ENCODE measurements at regions not wholly inside any gene's neighbourhood (a gene's known extent, or its start where the extent isn't known, plus 50 kb on each side); places are given as distances from the start of the nearest gene placed in this dataset.

- Mint-ChIP-seq H3K36me3 (no peaks in the 10 kb centered on the region), H3K27ac (no peak overlapping the region), H3K9me3 (peaks cover 2% of the 10 kb centered on the region), H3K27me3 (no peaks in the 10 kb centered on the region), H3K4me3 (no peak overlapping the region), H3K4me1 (no peaks in the 10 kb centered on the region)
- DNase-seq (ENCODE audit: low spot score in 2 of 2) (no peak), ATAC-seq (ENCODE audit: low read depth) (no peak)
These were observed 506.9 kb upstream of the NECTIN3 start for GRCh38 chr3:110564674-110565073.

GRCh38 chr3:110567029-110567428 is 504.6 kb upstream of the NECTIN3 start:
- no peaks in the 10 kb centered on the region for H3K27me3 Mint-ChIP-seq
- ATAC-seq (ENCODE audit: low read depth) = no peak
- H3K4me3 Mint-ChIP-seq = no peak overlapping the region

GRCh38 chr3:110568246-110568645 is 503.4 kb upstream of the NECTIN3 start:
- Mint-ChIP-seq H3K27ac (no peak overlapping the region), H3K36me3 (no peaks in the 10 kb centered on the region), H3K27me3 (no peaks in the 10 kb centered on the region), H3K4me1 (no peaks in the 10 kb centered on the region), H3K4me3 (no peak overlapping the region), H3K9me3 (no peaks in the 10 kb centered on the region)
- DNase-seq (ENCODE audit: low spot score in 2 of 2) (no peak), ATAC-seq (ENCODE audit: low read depth) (no peak)

More at GRCh38 chr3:110567029-110567428, 504.6 kb upstream of the NECTIN3 start:
- no peak overlapping the region for H3K27ac Mint-ChIP-seq
- no peaks in the 10 kb centered on the region for H3K36me3 Mint-ChIP-seq
- H3K4me1 Mint-ChIP-seq = no peaks in the 10 kb centered on the region
- DNase-seq (ENCODE audit: low spot score in 2 of 2) = no peak
- H3K9me3 Mint-ChIP-seq = no peaks in the 10 kb centered on the region

GRCh38 chr3:110569073-110569472 is 502.5 kb upstream of the NECTIN3 start:
- Mint-ChIP-seq H3K27me3 (no peaks in the 10 kb centered on the region), H3K36me3 (no peaks in the 10 kb centered on the region), H3K27ac (no peak overlapping the region), H3K9me3 (no peaks in the 10 kb centered on the region), H3K4me3 (no peak overlapping the region), H3K4me1 (no peaks in the 10 kb centered on the region)
- DNase-seq (ENCODE audit: low spot score in 2 of 2) (no peak), ATAC-seq (ENCODE audit: low read depth) (no peak)

- Mint-ChIP-seq H3K4me1 (no peaks in the 10 kb centered on the region), H3K4me3 (no peak overlapping the region), H3K36me3 (no peaks in the 10 kb centered on the region), H3K27me3 (no peaks in the 10 kb centered on the region), H3K27ac (no peak overlapping the region), H3K9me3 (peaks cover 6% of the 10 kb centered on the region)
- ATAC-seq (ENCODE audit: low read depth) = no peak
- DNase-seq (ENCODE audit: low spot score in 2 of 2) = no peak
These were observed 495.9 kb upstream of the NECTIN3 start for GRCh38 chr3:110575702-110576101.

GRCh38 chr3:110576960-110577359 is 494.7 kb upstream of the NECTIN3 start:
- no peak overlapping the region for H3K27ac Mint-ChIP-seq
- H3K36me3 Mint-ChIP-seq = no peaks in the 10 kb centered on the region
- peaks cover 9% of the 10 kb centered on the region for H3K9me3 Mint-ChIP-seq
- ATAC-seq (ENCODE audit: low read depth) = no peak
- no peak overlapping the region for H3K4me3 Mint-ChIP-seq
- no peaks in the 10 kb centered on the region for H3K4me1 Mint-ChIP-seq
- DNase-seq (ENCODE audit: low spot score in 2 of 2) = no peak
- H3K27me3 Mint-ChIP-seq = no peaks in the 10 kb centered on the region

- Mint-ChIP-seq H3K36me3 (no peaks in the 10 kb centered on the region), H3K4me1 (no peaks in the 10 kb centered on the region), H3K27me3 (no peaks in the 10 kb centered on the region), H3K9me3 (peaks cover 9% of the 10 kb centered on the region), H3K27ac (no peak overlapping the region), H3K4me3 (no peak overlapping the region)
- ATAC-seq (ENCODE audit: low read depth) = no peak
- no peak for DNase-seq (ENCODE audit: low spot score in 2 of 2)
These were observed 493.8 kb upstream of the NECTIN3 start for GRCh38 chr3:110577854-110578253.

GRCh38 chr3:110579840-110580550 is 491.6 kb upstream of the NECTIN3 start:
- no peaks in the 10 kb centered on the region for H3K4me1 Mint-ChIP-seq
- H3K36me3 Mint-ChIP-seq = no peaks in the 10 kb centered on the region
- H3K27me3 Mint-ChIP-seq = no peaks in the 10 kb centered on the region
- ATAC-seq (ENCODE audit: low read depth) = no peak
- H3K27ac Mint-ChIP-seq = no peak overlapping the region
- no peak for DNase-seq (ENCODE audit: low spot score in 2 of 2)
- H3K4me3 Mint-ChIP-seq = no peak overlapping the region
- peaks cover 9% of the 10 kb centered on the region for H3K9me3 Mint-ChIP-seq

GRCh38 chr3:110583373-110583935 is 488.2 kb upstream of the NECTIN3 start:
- Mint-ChIP-seq H3K4me1 (no peaks in the 10 kb centered on the region), H3K27ac (no peak overlapping the region), H3K4me3 (no peak overlapping the region), H3K36me3 (no peaks in the 10 kb centered on the region), H3K9me3 (peaks cover 7% of the 10 kb centered on the region), H3K27me3 (no peaks in the 10 kb centered on the region)
- ATAC-seq (ENCODE audit: low read depth) (no peak), DNase-seq (ENCODE audit: low spot score in 2 of 2) (no peak)

GRCh38 chr3:110588906-110589305 is 482.7 kb upstream of the NECTIN3 start:
- no peak for ATAC-seq (ENCODE audit: low read depth)
- Mint-ChIP-seq H3K4me1 (no peaks in the 10 kb centered on the region), H3K4me3 (no peak overlapping the region), H3K36me3 (no peaks in the 10 kb centered on the region), H3K27me3 (no peaks in the 10 kb centered on the region), H3K9me3 (peaks cover 3% of the 10 kb centered on the region), H3K27ac (no peak overlapping the region)
- no peak for DNase-seq (ENCODE audit: low spot score in 2 of 2)

GRCh38 chr3:110589341-110589740 is 482.3 kb upstream of the NECTIN3 start:
- Mint-ChIP-seq H3K4me3 (no peak overlapping the region), H3K36me3 (no peaks in the 10 kb centered on the region), H3K9me3 (peaks cover 5% of the 10 kb centered on the region), H3K27me3 (no peaks in the 10 kb centered on the region), H3K4me1 (no peaks in the 10 kb centered on the region), H3K27ac (no peak overlapping the region)
- ATAC-seq (ENCODE audit: low read depth) (no peak), DNase-seq (ENCODE audit: low spot score in 2 of 2) (no peak)

- Mint-ChIP-seq H3K4me1 (no peaks in the 10 kb centered on the region), H3K36me3 (peaks cover 1% of the 10 kb centered on the region), H3K4me3 (no peak overlapping the region), H3K9me3 (peaks cover 9% of the 10 kb centered on the region), H3K27ac (no peak overlapping the region), H3K27me3 (no peaks in the 10 kb centered on the region)
- ATAC-seq (ENCODE audit: low read depth) (no peak), DNase-seq (ENCODE audit: low spot score in 2 of 2) (no peak)
These were observed 477.9 kb upstream of the NECTIN3 start for GRCh38 chr3:110593749-110594148.

- DNase-seq (ENCODE audit: low spot score in 2 of 2) (no peak), ATAC-seq (ENCODE audit: low read depth) (no peak)
- H3K36me3 Mint-ChIP-seq = peaks cover 1% of the 10 kb centered on the region
- H3K27me3 Mint-ChIP-seq = no peaks in the 10 kb centered on the region
- H3K27ac Mint-ChIP-seq = no peak overlapping the region
- peaks cover 6% of the 10 kb centered on the region for H3K9me3 Mint-ChIP-seq
- H3K4me3 Mint-ChIP-seq = no peak overlapping the region
- no peaks in the 10 kb centered on the region for H3K4me1 Mint-ChIP-seq
These were observed 472.6 kb upstream of the NECTIN3 start for GRCh38 chr3:110598847-110599490.

GRCh38 chr3:110608566-110608965 is 463.1 kb upstream of the NECTIN3 start:
- no peak for ATAC-seq (ENCODE audit: low read depth)
- H3K27me3 Mint-ChIP-seq = no peaks in the 10 kb centered on the region
- DNase-seq (ENCODE audit: low spot score in 2 of 2) = no peak
- H3K36me3 Mint-ChIP-seq = no peaks in the 10 kb centered on the region
- H3K9me3 Mint-ChIP-seq = no peaks in the 10 kb centered on the region
- no peak overlapping the region for H3K27ac Mint-ChIP-seq
- no peak overlapping the region for H3K4me3 Mint-ChIP-seq
- no peaks in the 10 kb centered on the region for H3K4me1 Mint-ChIP-seq

GRCh38 chr3:110612045-110612444 is 459.6 kb upstream of the NECTIN3 start:
- Mint-ChIP-seq H3K36me3 (no peaks in the 10 kb centered on the region), H3K9me3 (peaks cover 3% of the 10 kb centered on the region), H3K27ac (no peak overlapping the region), H3K4me1 (no peaks in the 10 kb centered on the region), H3K4me3 (no peak overlapping the region), H3K27me3 (no peaks in the 10 kb centered on the region)
- no peak for DNase-seq (ENCODE audit: low spot score in 2 of 2)
- ATAC-seq (ENCODE audit: low read depth) = no peak
